Fibroblast of skin of left biceps (primary cell): ENCODE measurements at regions not wholly inside any gene's neighbourhood (a gene's known extent, or its start where the extent isn't known, plus 50 kb on each side); places are given as distances from the start of the nearest gene placed in this dataset.

ENCODE experiments used
- DNase-seq, 2 experiments: peaks; one replicate each; pipeline ENCODE4 v3.0.0-alpha.2; 2013; ENCODE audit warnings: low read depth in 2 of 2

DNA sequence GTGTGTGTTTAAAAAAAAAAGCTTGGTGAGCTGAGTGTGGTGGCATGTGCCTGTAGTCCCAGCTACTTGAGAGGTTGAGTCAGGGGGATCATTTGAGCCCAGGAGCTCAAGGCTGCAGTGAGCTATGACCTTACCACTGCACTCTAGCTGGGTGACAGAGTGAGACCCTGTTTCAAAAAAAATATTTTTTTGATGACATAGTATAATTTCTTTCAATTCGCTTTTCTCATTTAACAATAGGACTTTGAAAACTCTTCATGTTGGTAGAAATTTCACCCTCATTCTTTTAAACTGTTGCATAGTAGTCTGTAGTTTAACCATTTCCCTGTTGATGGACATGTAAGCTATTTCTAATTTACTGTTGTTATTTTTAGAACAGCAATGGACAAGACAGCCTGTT lies 55.7 kb upstream of the EXOC6 start:
- DNase-seq: no peak
